NT2/D1 (cell line): ENCODE measurements at regions not wholly inside any gene's neighbourhood (a gene's known extent, or its start where the extent isn't known, plus 50 kb on each side); places are given as distances from the start of the nearest gene placed in this dataset.

ENCODE experiments used
- DNase-seq: peaks from one replicate; pipeline ENCODE4 v3.0.0-alpha.2; 2011; ENCODE audit warnings: low read depth, low spot score
- H3K27me3 ChIP-seq: 2 replicates; pipeline ENCODE4 v1.6.0; 2011; ENCODE audit warnings: mild to moderate bottlenecking; ENCODE audit not compliant: insufficient read length, insufficient read depth
- H3K36me3 ChIP-seq: 2 replicates; pipeline ENCODE4 v1.6.1; 2011; ENCODE audit warnings: mild to moderate bottlenecking, low read length, mixed read lengths; ENCODE audit not compliant: insufficient read depth, insufficient read length
- H3K4me1 ChIP-seq: 2 replicates; pipeline ENCODE4 v1.5.1; 2011; ENCODE audit not compliant: insufficient read depth, insufficient read length
- H3K4me3 ChIP-seq: 2 replicates; pipeline ENCODE4 v1.5.1; 2011; ENCODE audit warnings: low read depth; ENCODE audit not compliant: insufficient read length
- H3K9ac ChIP-seq: 2 replicates; pipeline ENCODE4 v1.6.0; 2011; ENCODE audit warnings: low read depth; ENCODE audit not compliant: insufficient read length
- H3K9me3 ChIP-seq: 2 replicates; pipeline ENCODE4 v1.5.1; 2011; ENCODE audit warnings: mild to moderate bottlenecking, low read length; ENCODE audit not compliant: insufficient read depth
- SUZ12 ChIP-seq: IDR thresholded peaks from 2 replicates; pipeline ENCODE4 v1.6.1; 2011; ENCODE audit not compliant: insufficient read length, insufficient read depth; ENCODE audit errors: extremely low read depth
- YY1 ChIP-seq: IDR thresholded peaks from 2 replicates; pipeline ENCODE4 v1.6.1; 2011; ENCODE audit not compliant: insufficient read length, insufficient read depth
- ZNF274 ChIP-seq: IDR thresholded peaks from 2 replicates; pipeline ENCODE4 v1.6.1; 2011; ENCODE audit warnings: mild to moderate bottlenecking, low read depth, low read length

DNA sequence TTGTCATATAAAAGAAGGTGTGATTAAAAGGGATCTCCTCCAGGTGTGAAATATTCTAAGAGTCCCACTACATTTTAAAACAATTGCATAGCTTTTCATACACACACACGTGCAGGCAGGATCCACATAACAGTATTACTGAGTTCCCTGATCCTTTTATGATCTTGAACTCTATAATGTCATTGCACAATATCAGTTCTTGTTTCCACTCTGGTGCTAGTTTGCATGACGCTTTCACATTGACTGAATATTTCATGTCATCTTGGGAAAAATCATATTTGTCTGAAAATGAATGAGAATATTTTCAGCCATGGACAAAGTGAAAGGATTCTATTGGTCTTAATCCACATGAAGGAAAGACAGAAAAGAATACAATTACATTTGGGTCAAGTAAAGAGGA, 703.8 kb downstream of the CDH8 start:
- no peak overlapping the region for H3K4me3 ChIP-seq
- no peak for TF ChIP-seq SUZ12
- TF ChIP-seq YY1 = no peak
- no peak for TF ChIP-seq ZNF274
- H3K9me3 ChIP-seq = no peaks in the 10 kb centered on the region
- H3K36me3 ChIP-seq = no peaks in the 10 kb centered on the region
- H3K27me3 ChIP-seq = no peaks in the 10 kb centered on the region
- no peak for DNase-seq
- no peak overlapping the region for H3K9ac ChIP-seq
- H3K4me1 ChIP-seq = no peaks in the 10 kb centered on the region

DNA sequence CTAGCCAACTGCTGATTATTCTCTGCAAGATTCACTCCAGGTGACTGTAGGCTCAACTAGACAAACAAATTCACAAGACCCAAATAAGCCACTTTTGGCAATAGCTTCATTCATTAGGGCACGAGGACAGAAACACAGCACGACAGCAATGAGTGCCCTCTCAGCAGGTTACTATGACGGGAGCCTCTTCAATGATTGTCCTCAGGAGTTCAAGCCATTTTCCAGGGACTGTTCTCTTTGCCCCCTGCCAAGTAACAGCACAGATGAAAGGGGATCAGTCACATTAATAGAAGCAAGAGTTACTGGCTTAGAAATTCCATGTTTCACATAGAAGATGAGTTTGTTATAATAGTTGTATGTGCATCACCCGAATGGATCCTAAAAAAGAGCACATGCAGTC, 712.2 kb downstream of the CDH8 start:
- H3K9ac ChIP-seq = no peak overlapping the region
- no peaks in the 10 kb centered on the region for H3K4me1 ChIP-seq
- no peaks in the 10 kb centered on the region for H3K36me3 ChIP-seq
- no peak overlapping the region for H3K4me3 ChIP-seq
- TF ChIP-seq YY1 (no peak), SUZ12 (no peak), ZNF274 (no peak)
- no peaks in the 10 kb centered on the region for H3K27me3 ChIP-seq
- no peak for DNase-seq
- H3K9me3 ChIP-seq = no peaks in the 10 kb centered on the region

DNA sequence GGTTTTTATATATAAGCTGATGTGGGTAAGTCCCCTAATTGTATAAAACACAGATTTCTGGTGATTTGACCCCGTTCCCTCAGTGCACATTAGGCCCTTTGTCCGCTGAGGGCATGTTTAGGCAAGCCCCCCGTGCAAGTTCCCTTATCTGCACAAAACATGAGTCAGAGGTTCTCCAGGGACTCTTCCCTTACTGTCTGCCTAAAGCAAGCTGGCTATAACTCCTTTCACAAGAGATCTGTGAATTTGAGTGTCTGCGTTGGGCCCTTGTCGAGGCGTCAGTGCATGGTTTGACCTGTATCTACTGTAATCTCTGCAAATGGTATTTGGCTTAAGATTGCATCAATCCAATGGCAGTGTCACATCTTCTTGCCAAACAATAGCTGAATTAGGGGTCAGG, 712.8 kb downstream of the CDH8 start:
- Histone ChIP-seq H3K9me3 (no peaks in the 10 kb centered on the region), H3K4me1 (no peaks in the 10 kb centered on the region)

DNA sequence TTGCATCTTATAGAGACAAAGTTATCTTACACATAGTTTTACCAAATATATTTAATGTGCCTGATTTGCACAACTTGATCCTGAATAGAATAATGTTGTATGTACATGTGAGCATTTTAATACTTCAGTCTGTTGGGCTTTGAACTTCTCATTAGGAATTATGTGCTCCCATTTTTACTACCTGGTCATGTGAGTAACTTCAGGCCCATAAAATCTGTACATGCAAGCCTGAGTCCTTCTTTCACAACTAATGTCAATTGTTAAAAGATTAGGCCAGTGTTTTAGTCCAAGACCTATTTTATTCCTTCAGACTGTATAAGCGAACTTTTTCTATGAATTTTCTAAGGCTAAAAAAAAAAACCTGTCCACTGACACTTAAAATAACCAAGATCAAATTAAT, 715.4 kb downstream of the CDH8 start:
- no peak for DNase-seq
- H3K4me3 ChIP-seq = no peak overlapping the region
- H3K9me3 ChIP-seq = no peaks in the 10 kb centered on the region
- TF ChIP-seq YY1 (no peak), ZNF274 (no peak), SUZ12 (no peak)
- H3K27me3 ChIP-seq = no peaks in the 10 kb centered on the region
- no peaks in the 10 kb centered on the region for H3K4me1 ChIP-seq
- H3K36me3 ChIP-seq = no peaks in the 10 kb centered on the region
- no peak overlapping the region for H3K9ac ChIP-seq

More for the DNA sequence above, 712.8 kb downstream of the CDH8 start:
- Histone ChIP-seq H3K36me3 (no peaks in the 10 kb centered on the region), H3K4me3 (no peak overlapping the region), H3K9ac (no peak overlapping the region), H3K27me3 (no peaks in the 10 kb centered on the region)
- TF ChIP-seq ZNF274 = no peak
- TF ChIP-seq YY1 = no peak
- TF ChIP-seq SUZ12 = no peak
- DNase-seq = no peak

DNA sequence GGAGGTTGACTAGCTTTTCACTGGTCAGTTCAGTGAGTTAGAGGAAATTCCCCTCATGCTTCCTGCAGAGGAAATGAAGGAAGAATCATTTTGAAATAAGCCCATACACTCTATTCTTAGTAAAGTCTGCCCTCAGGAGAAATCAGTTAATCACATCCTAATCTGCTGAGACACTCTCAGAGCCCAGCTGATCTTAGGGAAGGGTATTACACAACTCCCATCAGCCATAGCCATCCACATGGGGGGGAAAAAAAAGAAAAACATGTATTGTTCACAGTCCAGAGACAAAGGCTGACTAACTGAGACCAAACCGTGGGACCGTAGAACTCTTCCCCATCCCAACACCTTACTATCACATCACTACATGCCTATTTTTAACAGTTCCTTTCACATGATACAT, 722.3 kb downstream of the CDH8 start:
- TF ChIP-seq YY1 (no peak), SUZ12 (no peak), ZNF274 (no peak)
- no peaks in the 10 kb centered on the region for H3K9me3 ChIP-seq
- no peak overlapping the region for H3K9ac ChIP-seq
- H3K4me3 ChIP-seq = no peak overlapping the region
- no peaks in the 10 kb centered on the region for H3K36me3 ChIP-seq
- no peak for DNase-seq
- H3K4me1 ChIP-seq = no peaks in the 10 kb centered on the region
- no peaks in the 10 kb centered on the region for H3K27me3 ChIP-seq

DNA sequence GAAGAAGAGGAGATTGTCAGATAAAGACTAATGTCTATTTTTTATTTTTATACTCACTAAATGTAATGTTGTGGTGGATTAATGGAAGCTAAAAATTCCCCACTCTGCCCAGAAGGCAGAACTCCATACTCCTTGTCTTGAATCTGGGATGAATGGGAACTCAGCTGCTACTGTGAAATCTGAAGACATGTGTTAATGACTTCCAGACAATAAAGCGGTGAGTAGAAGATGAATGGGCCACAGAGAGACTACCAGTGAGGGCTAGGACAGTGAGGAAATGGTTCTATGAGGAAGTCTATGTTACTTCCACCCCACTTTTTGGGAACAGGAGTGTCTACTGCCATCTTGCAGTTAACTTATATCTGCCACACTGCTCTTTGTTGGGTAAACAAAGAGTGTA, 726.9 kb downstream of the CDH8 start:
- no peaks in the 10 kb centered on the region for H3K4me1 ChIP-seq
- H3K36me3 ChIP-seq = no peaks in the 10 kb centered on the region
- no peak overlapping the region for H3K4me3 ChIP-seq
- H3K27me3 ChIP-seq = no peaks in the 10 kb centered on the region
- no peak for DNase-seq
- H3K9me3 ChIP-seq = no peaks in the 10 kb centered on the region
- TF ChIP-seq ZNF274 (no peak), YY1 (no peak), SUZ12 (no peak)
- H3K9ac ChIP-seq = no peak overlapping the region

DNA sequence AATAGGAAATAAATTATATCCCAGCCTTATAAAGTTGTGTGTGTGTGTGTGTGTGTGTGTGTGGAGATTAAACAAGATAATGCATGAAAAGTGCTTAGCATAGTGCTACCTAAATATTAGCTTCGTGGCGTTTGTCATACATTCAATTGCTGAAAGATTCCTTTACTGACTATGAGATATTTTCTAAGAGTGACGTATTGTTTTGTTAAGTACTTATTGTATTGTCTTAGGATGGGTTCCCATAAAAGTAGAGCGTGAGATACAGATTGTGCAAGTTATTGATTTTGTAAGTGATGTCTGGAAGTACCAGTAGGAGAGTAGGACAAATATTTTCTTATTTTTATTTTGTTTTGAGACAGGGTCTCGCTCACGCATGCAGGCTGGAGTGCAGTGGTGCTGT, 730.0 kb downstream of the CDH8 start:
- DNase-seq = no peak
- no peak overlapping the region for H3K4me3 ChIP-seq
- TF ChIP-seq SUZ12 (no peak), ZNF274 (no peak), YY1 (no peak)
- H3K36me3 ChIP-seq = no peaks in the 10 kb centered on the region
- no peaks in the 10 kb centered on the region for H3K27me3 ChIP-seq
- no peak overlapping the region for H3K9ac ChIP-seq
- no peaks in the 10 kb centered on the region for H3K4me1 ChIP-seq
- H3K9me3 ChIP-seq = no peaks in the 10 kb centered on the region

DNA sequence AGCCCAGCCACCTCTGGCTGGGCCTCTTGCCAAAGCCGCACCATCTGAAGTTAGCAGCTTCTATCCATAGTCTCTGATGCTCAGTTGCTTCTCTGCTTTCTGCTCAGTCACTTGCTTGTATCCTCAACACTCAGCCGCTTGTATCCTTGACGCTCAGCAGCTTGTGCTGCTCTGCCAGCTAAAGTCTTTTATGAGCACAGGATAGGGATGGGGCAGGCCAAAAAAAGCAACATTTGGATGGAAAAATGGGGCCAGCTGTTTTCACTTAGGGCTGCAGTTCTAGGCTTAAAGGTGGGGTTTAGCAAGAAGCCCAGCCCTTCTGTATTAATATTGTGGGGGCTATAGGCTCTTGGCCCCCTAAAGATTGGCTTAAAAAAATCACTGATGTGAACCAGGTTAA, 739.4 kb downstream of the CDH8 start:
- no peaks in the 10 kb centered on the region for H3K36me3 ChIP-seq
- no peak for DNase-seq
- no peak overlapping the region for H3K9ac ChIP-seq
- TF ChIP-seq YY1 = no peak
- TF ChIP-seq SUZ12 = no peak
- no peak for TF ChIP-seq ZNF274
- H3K4me1 ChIP-seq = no peaks in the 10 kb centered on the region
- no peaks in the 10 kb centered on the region for H3K27me3 ChIP-seq
- H3K4me3 ChIP-seq = no peak overlapping the region
- H3K9me3 ChIP-seq = no peaks in the 10 kb centered on the region
